GM19438 (cell line): ENCODE measurements at regions not wholly inside any gene's neighbourhood (a gene's known extent, or its start where the extent isn't known, plus 50 kb on each side); places are given as distances from the start of the nearest gene placed in this dataset.

Source experiments
- ATAC-seq: cut with Tn5 transposase; IDR thresholded peaks from one replicate; pipeline ENCODE4 v1.9.1; 2021; ENCODE audit warnings: low read depth; ENCODE audit not compliant: unreplicated experiment

DNA sequence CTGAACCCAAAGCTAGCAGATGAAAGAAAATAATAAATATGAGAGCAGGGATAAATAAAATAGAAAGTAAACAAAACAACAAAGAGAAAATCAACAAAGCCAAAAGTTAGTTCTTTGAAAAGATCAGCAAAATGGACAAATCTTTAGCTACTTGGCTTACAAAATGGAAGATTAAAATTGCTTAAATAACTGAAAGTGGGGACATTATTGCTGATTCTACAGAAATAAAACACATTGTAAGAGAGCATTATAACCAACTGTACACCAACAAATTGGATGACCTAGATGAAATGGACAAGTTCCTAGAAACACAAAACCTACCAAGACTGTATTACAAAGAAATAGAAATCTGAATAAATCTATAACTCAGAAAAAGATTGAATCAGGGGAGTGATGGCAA is 238.3 kb upstream of the C1orf87 start:
- ATAC-seq = no peak

DNA sequence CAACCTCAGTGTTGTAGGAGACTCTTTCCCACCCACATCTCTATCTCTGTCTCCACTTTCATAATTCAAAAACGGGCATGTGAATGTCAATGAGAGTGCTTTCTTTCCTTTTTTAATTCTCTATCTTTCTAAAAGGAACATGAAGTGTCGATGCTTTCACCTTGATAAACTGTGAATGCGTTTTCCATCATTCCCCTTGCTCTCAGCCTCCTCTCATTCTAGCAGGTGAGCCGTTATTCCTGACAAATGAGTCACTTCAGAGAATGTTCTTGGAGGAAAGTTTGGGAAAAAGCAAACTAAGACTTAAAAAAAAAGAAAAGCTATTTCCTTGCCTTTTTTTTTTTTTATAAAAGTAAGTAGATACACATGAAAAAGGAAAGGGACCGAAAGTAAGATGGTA is 226.0 kb upstream of the C1orf87 start:
- no peak for ATAC-seq

DNA sequence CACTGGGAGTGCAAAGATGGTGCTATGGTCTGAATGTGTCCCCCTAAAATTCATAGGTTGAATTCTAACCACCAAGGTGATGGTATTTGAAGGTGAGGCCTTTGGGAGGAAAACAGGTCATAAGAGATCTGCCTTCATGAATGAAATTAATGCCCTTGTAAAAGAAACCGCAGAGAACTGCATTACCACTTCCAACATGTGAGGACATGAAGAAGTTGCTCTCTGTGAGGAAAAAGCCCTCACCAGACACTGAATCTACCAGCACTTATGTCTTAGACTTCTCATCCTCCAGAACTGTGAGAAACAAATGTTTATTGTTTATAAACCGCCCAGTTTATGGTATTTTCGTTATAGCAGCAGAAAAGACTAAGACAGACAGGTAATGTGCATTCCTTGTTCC is 224.7 kb upstream of the C1orf87 start:
- no peak for ATAC-seq

DNA sequence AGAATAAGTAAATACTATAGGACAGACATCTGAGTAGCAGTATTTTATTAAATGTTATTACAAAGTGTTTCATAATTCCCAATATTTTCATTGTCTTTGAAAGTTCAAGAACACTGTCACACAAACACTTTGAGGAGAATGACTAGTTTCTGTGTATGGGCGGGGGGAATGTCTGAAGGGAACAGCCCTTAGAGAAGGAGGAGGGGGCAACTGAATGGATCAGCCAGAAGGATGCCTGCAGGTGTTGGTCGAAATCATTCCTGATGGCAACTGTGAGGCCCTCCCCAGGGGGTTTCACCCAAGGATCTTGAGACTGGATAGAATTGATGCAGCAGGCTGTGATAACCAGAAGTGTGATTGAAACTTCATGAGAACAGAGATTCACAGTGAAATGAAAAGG is 223.2 kb upstream of the C1orf87 start:
- ATAC-seq = no peak

DNA sequence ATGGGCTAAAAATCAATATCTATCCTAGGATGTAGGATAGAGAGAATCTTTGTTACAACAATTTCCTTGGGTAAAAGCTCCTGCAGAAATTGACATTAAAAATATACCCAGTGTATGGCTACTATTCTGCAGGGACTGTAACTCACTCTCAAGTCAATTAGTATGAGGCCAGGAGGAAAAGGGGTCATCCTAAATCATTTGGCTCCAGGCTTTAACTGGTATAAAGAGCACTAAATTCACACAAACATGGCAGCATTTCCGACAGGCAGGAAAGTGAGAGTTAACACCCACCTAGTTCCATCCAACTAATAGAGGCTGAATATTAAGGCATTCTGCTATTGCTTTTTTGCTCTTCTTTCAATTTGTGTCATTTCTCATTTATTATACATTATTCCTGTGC is 218.6 kb upstream of the C1orf87 start:
- no peak for ATAC-seq

DNA sequence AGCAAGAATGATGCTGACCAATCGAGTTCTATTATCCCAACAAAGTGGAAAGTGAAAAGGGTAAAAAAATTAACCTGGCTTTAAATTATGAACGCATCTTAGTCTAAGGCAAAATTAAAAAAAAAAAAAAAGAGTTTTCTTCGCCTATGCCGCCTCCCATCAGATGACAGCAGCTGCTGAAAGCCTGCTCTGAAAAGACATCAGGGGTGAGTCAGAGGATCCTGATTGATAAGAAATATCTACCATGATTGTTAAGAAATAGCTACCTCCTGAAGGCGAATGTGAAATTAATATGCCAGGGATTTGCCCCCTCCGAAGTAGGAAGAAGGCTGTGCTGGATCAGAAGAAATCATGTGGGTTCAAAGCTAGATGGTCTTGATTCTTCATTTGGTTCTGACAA is 216.8 kb upstream of the C1orf87 start:
- ATAC-seq = no peak

DNA sequence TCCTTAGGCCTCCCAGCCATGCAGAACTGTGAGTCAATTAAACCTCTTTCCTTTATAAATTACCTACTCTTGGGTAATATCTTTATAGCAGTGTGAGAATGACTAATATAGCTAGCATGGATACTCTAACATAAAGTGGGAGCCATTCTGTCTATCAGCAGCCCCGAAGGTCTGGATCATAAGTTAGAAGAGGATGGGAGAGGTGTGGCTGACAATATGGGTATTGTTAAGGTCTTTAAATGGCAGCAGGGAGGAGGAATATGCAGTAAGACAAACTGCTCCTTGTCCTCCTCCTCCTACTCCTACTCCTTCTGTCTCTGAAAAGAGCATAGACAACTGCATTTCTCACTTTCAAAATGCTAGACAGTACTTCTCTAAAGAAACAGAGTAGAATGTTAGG is 214.0 kb upstream of the C1orf87 start:
- no peak for ATAC-seq

DNA sequence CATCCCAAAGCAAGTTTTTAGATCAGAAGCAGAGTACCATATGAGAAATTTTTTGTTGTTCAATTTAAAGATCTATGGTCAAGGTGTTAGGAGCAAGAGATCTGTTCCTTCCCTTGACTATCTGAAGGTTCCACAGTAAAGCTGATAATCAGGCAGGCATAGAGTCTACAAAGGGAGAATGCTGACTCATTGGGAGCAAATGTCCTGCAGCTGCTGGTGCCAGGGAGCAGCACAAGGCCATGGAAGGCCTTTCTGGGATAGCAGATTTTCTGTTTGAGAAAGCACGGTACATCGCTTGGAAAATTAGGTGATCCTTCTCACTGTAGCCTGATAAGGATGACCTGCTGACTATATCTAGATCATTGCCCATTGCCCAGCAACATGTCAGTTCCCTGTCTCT is 210.1 kb upstream of the C1orf87 start:
- ATAC-seq = no peak

DNA sequence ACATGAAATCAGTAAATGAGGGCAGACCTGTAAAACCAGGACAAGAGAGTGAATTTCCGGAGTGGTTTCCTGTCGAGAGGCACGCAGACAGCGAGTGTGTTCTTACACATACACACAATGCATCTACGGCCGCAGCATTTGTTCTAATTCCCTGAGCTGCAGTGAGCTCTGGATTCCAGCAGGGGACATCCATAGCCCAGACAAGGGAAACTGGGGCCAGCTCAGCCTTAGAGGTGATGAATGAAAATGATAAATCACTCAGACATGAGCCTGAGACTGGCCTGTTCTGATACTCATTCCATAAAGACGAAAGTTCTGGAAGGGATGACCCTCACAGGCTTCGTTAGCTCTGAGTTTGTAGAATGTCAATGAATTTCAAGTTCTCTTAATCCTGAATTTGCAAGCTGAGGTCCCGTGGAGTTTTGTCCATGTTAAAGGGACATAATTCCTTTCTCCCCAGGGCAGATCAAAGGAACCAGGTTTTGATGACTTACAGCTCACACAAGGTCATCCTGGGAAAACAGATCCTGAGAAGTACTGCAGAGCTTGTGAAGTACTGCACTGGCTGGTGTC is 207.9 kb upstream of the C1orf87 start:
- ATAC-seq = peak; percentile 91

DNA sequence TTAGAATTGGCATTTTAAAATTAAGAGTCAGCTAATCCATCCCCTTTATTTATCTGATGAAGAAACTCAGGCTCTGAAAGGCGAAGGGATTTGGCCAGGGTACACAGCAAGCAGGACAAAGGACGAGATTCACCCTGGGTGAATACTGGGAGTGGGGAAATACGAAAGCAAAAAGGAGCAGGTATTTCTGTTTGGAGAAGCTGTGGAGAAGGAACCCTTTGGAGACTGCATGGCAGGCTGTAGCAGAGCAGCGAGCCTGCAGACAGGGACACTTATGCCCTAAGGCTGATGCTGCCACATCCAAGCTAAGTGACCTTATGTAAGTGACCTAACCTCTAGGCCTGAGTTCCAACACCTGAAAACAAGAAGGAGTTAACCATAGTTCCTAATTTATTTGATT is 207.2 kb upstream of the C1orf87 start:
- ATAC-seq = peak; percentile 17

DNA sequence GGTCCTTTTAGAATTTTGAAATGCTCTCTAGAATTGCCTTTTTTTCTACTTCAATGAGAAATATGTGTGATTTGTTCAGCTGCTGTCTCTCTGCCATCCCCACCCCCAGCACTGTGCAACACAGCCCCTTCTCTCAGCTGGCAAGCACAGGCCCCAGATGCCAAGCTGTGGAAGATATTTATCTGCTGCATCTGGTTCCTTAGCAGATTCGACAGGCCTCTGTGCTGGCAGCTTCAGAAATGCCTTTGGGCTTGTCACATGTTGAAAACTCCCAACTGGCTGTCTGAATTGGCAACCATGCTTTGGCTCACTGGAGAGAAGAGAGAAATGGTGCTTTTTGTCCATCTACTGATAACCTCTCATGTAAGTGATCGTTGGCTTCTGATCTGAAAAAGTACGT is 206.7 kb upstream of the C1orf87 start:
- no peak for ATAC-seq

DNA sequence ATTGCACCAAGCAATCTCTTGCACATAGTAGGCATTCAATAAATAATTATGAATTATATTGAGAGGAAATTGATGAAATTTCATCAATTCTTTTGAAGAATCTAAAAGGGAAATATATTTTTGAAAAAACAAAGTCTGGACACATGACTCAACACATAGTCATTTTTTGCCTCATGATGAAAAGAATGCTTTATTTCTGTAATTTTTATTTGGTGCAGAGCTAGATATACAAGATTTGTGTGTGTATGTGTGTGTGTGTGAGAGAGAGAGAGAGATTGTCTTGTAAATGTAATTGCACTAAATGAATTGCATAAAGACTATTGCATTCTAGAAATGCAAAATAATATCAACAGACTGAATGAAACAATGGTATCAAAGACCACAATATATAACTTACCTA is 206.2 kb upstream of the C1orf87 start:
- ATAC-seq = no peak

DNA sequence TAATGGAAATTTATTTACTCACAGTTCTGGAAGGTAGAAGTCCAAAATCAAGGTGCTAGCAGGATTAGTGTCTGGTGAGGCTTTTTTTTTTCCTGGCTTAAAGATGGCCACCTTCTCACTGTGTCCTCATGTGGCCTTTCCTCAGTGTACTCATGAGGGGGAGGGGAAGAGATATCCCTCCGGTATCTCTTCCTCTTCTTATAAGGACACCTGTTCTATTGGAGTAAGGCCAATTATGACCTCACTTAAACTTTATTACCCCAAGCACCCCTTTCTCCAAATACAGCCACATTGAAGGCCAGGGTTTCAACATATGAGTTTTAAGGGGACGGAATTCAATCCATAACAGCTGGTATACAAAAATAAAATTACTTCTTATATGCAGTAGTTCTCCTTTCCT is 203.7 kb upstream of the C1orf87 start:
- no peak for ATAC-seq

DNA sequence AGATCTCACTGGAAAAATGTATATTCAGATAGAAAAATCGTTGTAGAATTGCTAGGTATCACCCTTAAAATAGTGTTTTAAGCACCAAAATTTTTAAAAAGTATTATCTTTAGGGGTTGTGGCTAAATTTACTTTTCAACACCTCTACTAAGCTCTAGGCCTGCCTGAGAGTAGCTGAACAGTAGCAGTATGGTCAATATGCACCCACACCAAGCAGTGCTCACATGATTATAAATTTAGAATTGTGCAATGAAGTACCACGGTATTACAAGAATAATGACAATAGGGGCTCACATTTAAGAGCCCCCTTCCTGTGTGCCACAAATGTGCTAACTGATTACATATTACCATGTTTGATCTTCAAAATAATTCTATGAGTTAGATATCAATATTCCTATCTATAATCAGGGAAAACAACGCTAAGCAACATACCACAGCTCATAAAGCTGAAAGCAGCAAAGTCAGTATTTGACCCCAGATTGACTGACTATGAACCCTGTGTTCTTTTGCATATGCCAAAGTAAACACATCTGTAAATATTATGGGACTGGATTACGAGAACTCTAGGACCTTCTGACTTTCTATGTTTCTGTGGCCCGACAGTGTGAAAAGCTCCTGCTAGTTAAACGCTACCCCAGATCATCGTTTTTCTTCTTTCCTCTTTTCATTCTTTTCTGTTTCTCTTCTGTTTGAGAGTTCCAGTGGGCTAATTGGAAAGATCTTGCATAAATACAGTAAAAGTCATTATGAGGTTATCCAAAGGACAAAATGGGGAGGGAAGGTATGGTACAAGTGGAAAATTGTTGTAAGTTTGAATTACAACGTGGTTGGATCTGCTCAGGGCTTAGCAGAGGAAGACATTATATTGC is 201.1 kb upstream of the C1orf87 start:
- ATAC-seq = no peak

DNA sequence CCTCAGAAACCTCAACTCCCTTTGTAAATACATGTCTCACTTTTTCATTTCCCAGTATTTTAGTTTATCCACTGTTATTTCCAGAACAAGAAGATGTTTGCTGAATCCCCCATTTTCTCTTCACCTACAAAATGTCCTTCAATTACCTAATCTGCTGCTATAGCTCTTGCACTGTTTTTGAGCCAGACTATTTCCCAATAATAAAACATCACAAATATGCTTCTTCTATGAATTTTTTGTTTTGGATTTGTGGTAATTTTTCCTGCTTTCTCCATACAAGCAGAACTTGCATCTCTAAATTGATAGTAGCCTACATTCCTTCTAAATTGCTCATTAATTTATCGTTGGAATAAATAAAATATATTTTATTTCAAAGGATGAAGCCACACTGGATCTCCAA is 199.6 kb upstream of the C1orf87 start:
- ATAC-seq = no peak

DNA sequence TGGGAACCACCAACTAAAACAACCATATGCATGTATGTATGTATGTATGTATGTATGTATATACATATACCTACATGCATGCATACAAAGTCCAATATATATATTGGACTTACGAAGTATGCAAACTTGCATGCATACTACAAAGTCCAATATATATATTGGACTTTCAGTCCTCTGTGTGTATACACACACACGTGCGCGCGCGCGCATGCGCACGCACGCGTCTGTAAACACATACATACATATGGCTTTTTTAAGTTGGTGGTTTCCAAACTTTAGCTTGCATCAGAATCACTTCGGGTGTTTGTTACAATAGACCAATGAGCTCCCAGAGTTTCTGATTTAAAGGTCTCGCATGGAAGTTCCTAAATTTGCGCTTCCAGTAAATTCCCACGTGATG is 197.5 kb upstream of the C1orf87 start:
- ATAC-seq = no peak

DNA sequence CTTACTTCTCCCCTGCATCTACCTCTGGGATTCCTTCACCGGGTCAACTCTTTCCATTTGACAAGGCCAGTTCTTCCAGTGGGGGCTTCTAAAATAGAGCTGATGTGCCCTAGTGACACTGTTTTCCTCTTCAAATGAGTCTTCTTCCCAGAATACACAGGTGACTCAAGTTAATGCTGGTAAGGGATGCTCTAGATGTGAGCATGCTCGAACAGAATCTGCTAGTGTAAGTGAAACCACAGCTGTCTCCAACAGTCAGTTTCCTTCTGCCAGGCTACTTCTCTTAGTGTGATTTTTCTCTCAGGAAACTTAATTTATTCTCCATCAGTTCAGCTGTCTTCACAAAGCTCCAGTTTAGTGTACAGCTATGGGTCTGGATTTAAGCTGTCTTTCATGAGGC is 194.9 kb upstream of the C1orf87 start:
- ATAC-seq = no peak

DNA sequence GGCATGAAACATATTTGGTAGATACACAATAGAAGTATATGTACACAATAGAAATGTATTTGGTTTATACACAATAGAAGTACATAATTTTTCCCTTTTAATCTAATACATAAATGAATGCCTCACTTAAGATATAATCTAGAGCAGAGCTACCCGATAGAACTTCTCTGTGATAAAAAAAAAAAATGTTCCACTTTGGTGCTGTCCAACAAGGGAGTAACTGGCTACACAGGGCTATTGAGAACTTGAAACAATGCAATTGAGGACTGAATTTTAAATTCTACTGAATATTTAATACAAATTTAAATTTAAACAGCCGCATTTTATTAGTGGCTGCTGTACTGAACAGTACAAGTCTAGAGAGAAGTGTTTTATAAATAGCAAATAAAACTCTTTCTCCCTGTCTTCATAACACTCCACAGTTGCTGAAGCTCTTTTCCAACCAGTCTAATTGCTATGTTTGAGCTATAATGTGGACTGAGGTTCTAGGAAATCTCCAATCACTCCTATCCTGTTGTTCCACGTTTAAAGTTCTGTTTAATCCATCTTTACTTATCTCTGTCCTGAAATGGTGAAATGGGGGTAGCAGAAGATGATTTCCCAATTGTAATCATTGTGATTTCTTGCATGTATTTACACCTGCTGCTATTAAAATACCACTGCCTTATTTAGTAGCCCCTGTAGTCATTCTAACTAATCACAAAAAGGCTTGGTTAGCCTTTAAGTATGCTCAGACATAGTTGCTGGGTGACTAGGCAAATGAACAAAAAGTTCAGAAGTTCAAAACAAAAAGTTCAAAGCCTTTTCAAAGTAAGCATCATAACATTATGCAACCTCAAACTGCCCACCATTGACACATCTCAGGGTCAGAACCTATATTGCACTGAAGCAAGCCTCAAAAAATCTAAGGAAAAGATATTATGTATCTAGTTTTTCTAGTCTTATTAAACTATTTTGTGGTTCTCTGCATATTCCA is 192.3 kb upstream of the C1orf87 start:
- no peak for ATAC-seq

DNA sequence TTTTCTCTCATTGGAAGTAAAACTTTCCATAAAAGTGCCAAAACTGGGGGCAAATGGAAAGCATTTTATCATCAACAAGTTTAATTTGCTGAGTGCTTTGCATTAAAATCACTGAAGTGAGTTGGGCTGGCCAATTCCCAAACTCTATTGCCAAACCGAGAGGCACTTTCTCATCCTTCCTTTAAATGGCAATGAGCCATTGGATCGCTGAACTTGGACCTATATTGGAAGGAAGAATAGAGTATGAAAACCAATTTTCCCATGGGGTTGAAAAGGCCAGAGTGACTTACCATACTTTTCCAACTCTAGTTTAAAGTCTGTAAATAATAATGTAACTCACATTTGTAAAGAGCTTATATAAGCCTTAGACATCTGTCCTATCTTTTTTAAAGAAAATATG is 189.1 kb upstream of the C1orf87 start:
- ATAC-seq = no peak

DNA sequence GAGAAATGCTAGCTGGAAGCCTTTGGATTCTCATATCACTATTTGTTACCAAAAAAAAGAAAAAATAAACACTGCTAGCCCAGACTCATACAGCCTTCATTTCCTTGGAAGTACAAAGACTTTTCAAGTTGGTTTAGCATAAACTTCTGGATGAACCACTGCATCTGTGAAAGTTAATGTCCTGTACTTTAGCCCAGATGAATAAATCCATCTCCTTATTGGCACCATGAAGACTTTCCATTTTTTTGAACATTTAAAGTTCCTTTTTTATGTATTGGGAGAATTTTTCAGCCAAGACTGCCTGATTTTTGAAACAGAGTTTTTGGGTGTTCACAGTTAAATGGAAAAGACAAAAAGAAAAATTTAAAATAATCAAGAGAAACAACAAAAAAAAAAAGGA is 184.0 kb upstream of the C1orf87 start:
- ATAC-seq = no peak

DNA sequence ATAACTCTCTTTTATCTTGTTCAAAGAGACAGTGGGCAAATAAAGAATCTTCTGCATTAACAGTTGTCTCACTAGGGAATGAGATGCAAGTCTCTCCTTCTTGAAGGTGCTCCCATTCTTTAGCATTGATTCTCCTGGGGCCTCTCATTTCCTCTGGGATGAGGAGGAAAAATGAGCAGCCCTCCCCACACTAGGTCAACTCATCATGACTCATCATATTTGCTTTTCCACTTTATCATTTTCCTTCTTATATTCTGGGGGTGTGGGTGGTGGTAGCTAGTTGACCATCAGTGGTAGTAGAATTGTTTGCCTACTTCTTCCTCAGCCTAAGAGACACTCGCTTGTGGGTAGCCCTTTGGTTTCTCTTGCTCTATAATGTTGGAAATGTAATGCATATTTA is 182.0 kb upstream of the C1orf87 start:
- no peak for ATAC-seq
